GM21447 (cell line): ENCODE measurements at regions not wholly inside any gene's neighbourhood (a gene's known extent, or its start where the extent isn't known, plus 50 kb on each side); places are given as distances from the start of the nearest gene placed in this dataset.
"Not testable (repeated sequence)": the region's sequence is repeated elsewhere in the genome, so short reads cannot be mapped to it uniquely, and the experiment has no call there.

ENCODE experiments used
- ATAC-seq: cut with Tn5 transposase; IDR thresholded peaks from one replicate; pipeline ENCODE4 v1.9.1; 2021; ENCODE audit not compliant: unreplicated experiment

DNA sequence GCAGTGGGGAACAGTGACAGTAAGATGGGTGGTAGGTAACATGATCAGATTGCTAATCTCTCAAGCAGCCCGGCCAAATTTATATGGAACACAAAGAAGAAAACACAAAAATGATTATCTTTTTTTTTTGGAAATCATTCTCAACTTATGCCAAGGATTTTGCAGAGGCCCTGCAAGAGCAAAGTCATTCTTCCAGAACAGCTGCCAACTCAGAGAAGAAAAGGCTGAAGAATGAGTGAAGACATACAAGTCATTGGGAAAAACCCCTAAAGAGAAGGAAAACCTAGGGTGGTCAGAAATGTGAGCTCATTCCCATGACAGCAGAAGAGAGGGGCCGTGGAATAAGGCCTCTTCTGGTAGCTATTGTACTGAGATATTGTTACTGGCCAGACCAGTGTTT is 246.7 kb downstream of the SHOX2 start:
- no peak for ATAC-seq

- no peak for ATAC-seq
Observed at GRCh38 chr3:157858821-157859220, 247.4 kb downstream of the SHOX2 start.

- no peak for ATAC-seq
Observed at GRCh38 chr3:157857440-157857839, 248.8 kb downstream of the SHOX2 start.

- ATAC-seq = no peak
Observed at GRCh38 chr3:157856078-157856939, 249.9 kb downstream of the SHOX2 start.

DNA sequence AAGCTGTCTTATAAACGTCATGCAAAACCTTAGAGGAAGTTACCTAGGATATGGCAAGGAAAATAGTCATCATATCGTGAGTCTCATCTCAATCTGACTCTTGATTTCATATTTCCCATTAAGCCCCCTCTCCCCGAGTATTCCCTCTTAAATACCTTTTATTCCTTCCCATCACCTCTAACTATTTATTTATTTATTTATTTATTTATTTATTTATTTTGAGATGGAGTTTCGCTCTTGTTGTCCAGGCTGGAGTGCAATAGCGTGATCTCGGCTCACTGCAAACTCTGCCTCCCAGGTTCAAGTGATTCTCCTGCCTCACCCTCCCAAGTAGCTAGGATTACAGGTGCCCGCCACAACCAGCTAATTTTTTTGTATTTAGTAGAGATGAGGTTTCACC is 260.4 kb downstream of the SHOX2 start:
- ATAC-seq = not testable (repeated sequence)

GRCh38 chr3:157844800-157845565 is 261.2 kb downstream of the SHOX2 start:
- no peak for ATAC-seq

GRCh38 chr3:157844216-157844615 is 262.0 kb downstream of the SHOX2 start:
- ATAC-seq = no peak

GRCh38 chr3:157841029-157841428 is 265.2 kb downstream of the SHOX2 start:
- ATAC-seq = no peak

- no peak for ATAC-seq
Observed at GRCh38 chr3:157840564-157840963, 265.7 kb downstream of the SHOX2 start.

DNA sequence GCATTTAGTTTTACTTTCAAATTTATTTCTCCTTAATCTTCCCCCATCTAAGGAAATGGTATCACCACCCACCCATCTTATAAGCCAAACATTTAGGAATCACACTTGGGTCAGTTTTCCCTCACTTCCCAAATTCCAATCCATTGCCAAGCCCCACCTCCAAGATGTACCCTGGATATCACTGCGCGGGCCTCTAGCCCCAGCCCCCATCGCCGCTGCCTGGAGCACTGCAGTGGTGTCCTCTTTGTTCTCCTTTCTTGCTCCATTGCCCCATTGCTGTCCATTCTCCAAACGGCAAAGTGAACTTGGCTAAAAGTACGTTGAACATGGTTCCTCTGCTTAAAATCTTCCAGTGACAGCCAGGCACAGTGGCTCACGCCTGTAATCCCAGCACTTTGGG is 267.8 kb downstream of the SHOX2 start:
- no peak for ATAC-seq

DNA sequence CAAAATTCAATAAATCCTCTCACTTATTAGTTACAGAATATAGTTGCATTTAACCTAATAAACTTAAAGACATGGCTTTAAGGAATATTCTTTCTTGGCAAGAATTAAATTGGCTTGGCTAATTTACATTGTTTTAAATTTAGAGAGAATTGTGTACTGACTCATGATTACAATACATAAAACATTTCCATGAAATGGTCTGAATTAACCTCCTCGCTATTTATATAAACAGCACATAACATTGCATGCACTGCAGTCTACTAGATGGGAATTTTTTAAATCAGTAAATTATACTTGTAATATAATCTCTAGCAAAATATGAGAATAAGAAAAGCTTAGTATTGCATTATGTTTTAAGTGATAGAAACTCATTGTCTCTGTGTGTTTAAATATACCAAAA is 268.9 kb downstream of the SHOX2 start:
- ATAC-seq = no peak

DNA sequence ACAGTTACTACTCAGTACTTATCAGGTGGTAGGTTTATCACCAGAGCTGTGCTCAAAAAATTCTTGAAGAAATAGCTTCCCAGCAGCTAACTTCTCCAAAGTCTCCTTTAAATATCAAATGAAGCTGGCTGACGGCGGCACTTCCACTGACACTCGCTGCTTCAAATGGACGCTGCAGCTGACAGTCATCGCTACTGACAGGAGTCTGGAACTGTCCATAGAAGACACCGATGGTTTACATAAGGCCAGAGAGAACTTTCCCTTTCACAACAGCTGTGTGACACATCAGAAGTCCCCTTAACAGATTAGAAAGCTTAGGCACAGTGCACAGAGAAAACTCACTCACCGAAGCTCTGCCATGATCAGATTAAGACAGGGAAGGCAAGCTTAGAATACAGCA is 270.2 kb downstream of the SHOX2 start:
- no peak for ATAC-seq

DNA sequence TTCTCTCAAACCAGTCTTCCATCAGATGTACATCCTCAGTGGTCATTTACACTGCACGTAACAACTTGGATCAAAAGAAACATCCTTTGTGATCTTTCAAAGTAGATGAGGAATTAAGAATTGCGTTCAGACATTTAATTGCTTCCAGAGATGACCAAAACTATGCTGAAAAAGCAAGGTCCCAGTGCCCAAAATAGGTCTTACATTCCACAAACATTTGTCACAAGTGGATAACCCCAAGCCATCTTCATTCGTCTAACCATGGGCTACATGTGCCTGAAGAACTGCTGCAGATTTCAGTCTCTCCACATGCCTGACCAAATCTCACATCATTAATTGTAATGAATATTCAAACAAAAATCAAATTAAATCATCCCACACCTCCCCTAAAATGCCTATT is 273.6 kb downstream of the SHOX2 start:
- no peak for ATAC-seq

DNA sequence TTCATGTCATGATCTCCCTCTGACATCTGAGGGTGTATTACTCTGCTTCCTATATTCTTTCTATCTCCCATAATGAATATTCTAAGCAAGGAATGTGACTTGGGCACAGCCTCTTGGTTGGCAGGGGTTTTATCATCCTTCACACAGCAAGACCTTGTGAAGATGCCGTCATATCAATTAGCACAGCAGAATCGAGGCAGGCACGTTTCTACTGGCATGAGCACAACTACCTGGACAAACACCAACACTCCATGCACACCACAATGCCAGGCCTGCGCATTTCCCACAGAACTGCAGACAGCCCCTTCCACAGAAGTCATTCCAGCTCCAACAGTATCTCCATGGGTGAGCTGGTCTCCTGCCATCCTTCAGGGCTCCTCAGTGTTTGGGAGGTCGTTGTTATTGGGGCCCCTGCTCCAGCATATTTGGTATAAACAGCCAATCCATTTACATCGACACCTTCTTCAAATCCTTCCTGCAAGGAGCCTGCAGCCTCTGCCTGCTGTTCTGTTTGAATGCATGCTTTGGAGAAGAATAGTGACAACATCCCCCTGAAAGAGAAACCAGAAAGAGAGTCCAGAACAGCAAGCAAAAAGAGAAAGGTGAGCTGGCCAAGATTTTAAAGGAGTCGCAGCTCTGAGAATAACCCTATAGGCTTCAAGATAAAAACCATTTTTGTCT is 275.5 kb downstream of the SHOX2 start:
- no peak for ATAC-seq

- ATAC-seq = no peak
Observed at GRCh38 chr3:157829786-157830185, 276.4 kb downstream of the SHOX2 start.

- no peak for ATAC-seq
Observed at GRCh38 chr3:157824281-157824680, 281.9 kb downstream of the SHOX2 start.

DNA sequence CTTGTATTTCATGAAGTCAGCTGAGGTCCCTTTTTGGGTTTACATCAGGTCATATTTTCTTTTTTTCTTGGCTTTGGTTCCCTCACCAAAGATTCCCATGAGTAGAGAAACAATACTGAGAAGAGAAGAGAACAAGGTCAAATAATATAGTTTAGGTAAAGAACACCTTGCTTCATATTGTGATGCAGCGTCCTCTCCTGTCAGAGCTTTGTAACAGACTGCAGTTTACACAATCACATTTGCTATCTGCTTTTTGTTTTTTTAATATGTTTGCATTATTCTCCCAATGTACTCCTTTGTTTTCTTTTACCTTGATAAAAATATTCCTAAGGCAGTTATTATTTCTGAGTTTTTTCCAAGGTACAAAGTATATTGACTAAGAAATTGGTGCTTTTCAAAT is 283.2 kb downstream of the SHOX2 start:
- no peak for ATAC-seq

- no peak for ATAC-seq
Observed at GRCh38 chr3:157820157-157820517, 286.1 kb downstream of the SHOX2 start.

- no peak for ATAC-seq
Observed at GRCh38 chr3:157819270-157820156, 286.7 kb downstream of the SHOX2 start.

- no peak for ATAC-seq
Observed at GRCh38 chr3:157816896-157817295, 289.3 kb downstream of the SHOX2 start.

DNA sequence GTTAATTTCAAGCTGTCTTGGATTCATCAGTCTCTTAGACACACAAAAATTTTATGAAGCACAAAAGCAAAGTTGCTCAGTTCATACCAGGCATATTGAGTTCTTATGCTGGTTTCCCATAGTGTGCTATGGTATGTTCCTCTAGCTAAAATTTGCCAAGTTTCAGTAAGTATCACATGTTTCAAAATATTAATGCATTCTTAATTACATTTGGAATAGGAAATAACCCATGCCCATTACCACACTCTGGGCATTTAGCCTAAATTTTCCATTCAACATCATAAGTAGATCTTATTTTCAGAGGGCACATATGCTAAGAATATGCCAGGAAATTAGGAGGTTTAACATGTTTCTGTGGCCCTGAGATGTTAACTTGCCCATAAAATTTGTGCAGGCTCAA is 289.9 kb downstream of the SHOX2 start:
- no peak for ATAC-seq
